Fibroblast of the conjunctiva (primary cell): ENCODE measurements at regions not wholly inside any gene's neighbourhood (a gene's known extent, or its start where the extent isn't known, plus 50 kb on each side); places are given as distances from the start of the nearest gene placed in this dataset.

Source experiments
- DNase-seq: peaks from one replicate; pipeline ENCODE4 v3.0.0-alpha.2; 2010; ENCODE audit warnings: low read depth

GRCh38 chr6:21426841-21427490 lies 166.6 kb upstream of the SOX4 start:
- DNase-seq = no peak

- DNase-seq = no peak
Measured at GRCh38 chr6:21429291-21429690, 164.3 kb upstream of the SOX4 start.

GRCh38 chr6:21431526-21431925 lies 162.0 kb upstream of the SOX4 start:
- DNase-seq = no peak

GRCh38 chr6:21436625-21437024 lies 156.9 kb upstream of the SOX4 start:
- no peak for DNase-seq

GRCh38 chr6:21437581-21437980 lies 156.0 kb upstream of the SOX4 start:
- DNase-seq = no peak

GRCh38 chr6:21438237-21438985 lies 155.1 kb upstream of the SOX4 start:
- no peak for DNase-seq

- DNase-seq = no peak
Measured at GRCh38 chr6:21438986-21439352, 154.6 kb upstream of the SOX4 start.

- no peak for DNase-seq
Measured at GRCh38 chr6:21441386-21441785, 152.2 kb upstream of the SOX4 start.

- DNase-seq = no peak
Measured at GRCh38 chr6:21442874-21443273, 150.7 kb upstream of the SOX4 start.

GRCh38 chr6:21444711-21445260 lies 148.8 kb upstream of the SOX4 start:
- DNase-seq = no peak

GRCh38 chr6:21447987-21448386 lies 145.6 kb upstream of the SOX4 start:
- DNase-seq = no peak

GRCh38 chr6:21448485-21449109 lies 145.0 kb upstream of the SOX4 start:
- DNase-seq = no peak

- DNase-seq = no peak
Measured at GRCh38 chr6:21450149-21450548, 143.4 kb upstream of the SOX4 start.

GRCh38 chr6:21450628-21451027 lies 142.9 kb upstream of the SOX4 start:
- no peak for DNase-seq

GRCh38 chr6:21451546-21452013 lies 142.0 kb upstream of the SOX4 start:
- no peak for DNase-seq

- DNase-seq = no peak
Measured at GRCh38 chr6:21454262-21454661, 139.3 kb upstream of the SOX4 start.

- no peak for DNase-seq
Measured at GRCh38 chr6:21455071-21455470, 138.5 kb upstream of the SOX4 start.

GRCh38 chr6:21457647-21458046 lies 135.9 kb upstream of the SOX4 start:
- DNase-seq = no peak

- no peak for DNase-seq
Measured at GRCh38 chr6:21459641-21460040, 133.9 kb upstream of the SOX4 start.

- DNase-seq = no peak
Measured at GRCh38 chr6:21461844-21462518, 131.6 kb upstream of the SOX4 start.

- no peak for DNase-seq
Measured at GRCh38 chr6:21462519-21462852, 131.1 kb upstream of the SOX4 start.

- DNase-seq = no peak
Measured at GRCh38 chr6:21467091-21467490, 126.5 kb upstream of the SOX4 start.

GRCh38 chr6:21468461-21468860 lies 125.1 kb upstream of the SOX4 start:
- DNase-seq = no peak
